HG02678 (cell line): ENCODE measurements at regions not wholly inside any gene's neighbourhood (a gene's known extent, or its start where the extent isn't known, plus 50 kb on each side); places are given as distances from the start of the nearest gene placed in this dataset.
"Not testable (repeated sequence)": the region's sequence is repeated elsewhere in the genome, so short reads cannot be mapped to it uniquely, and the experiment has no call there.

Source experiments
- ATAC-seq: cut with Tn5 transposase; IDR thresholded peaks from one replicate; pipeline ENCODE4 v1.9.1; 2021; ENCODE audit warnings: mild to moderate bottlenecking, moderate library complexity; ENCODE audit not compliant: unreplicated experiment

GRCh38 chr4:137960371-137961050 lies 281.6 kb downstream of the SLC7A11 start:
- ATAC-seq: no peak

GRCh38 chr4:137957806-137958205 lies 284.3 kb downstream of the SLC7A11 start:
- no peak for ATAC-seq

- no peak for ATAC-seq
Observed at GRCh38 chr4:137956256-137956655, 285.9 kb downstream of the SLC7A11 start.

- ATAC-seq: no peak
Observed at GRCh38 chr4:137955595-137955994, 286.6 kb downstream of the SLC7A11 start.

GRCh38 chr4:137952116-137952515 lies 290.0 kb downstream of the SLC7A11 start:
- ATAC-seq: no peak

GRCh38 chr4:137950286-137950685 lies 291.9 kb downstream of the SLC7A11 start:
- no peak for ATAC-seq

GRCh38 chr4:137949746-137950145 lies 292.4 kb downstream of the SLC7A11 start:
- no peak for ATAC-seq

GRCh38 chr4:137946453-137947174 lies 295.5 kb downstream of the SLC7A11 start:
- no peak for ATAC-seq

- ATAC-seq: not testable (repeated sequence)
Observed at GRCh38 chr4:137942815-137943214, 299.3 kb downstream of the SLC7A11 start.

- ATAC-seq: not testable (repeated sequence)
Observed at GRCh38 chr4:137942015-137942515, 300.1 kb downstream of the SLC7A11 start.

- no peak for ATAC-seq
Observed at GRCh38 chr4:137934911-137935310, 307.2 kb downstream of the SLC7A11 start.

- ATAC-seq: no peak
Observed at GRCh38 chr4:137934046-137934445, 308.1 kb downstream of the SLC7A11 start.

- ATAC-seq: no peak
Observed at GRCh38 chr4:137927972-137928371, 314.2 kb downstream of the SLC7A11 start.

- peak; percentile 45 for ATAC-seq
Observed at GRCh38 chr4:137923494-137923893, 318.7 kb downstream of the SLC7A11 start.

- ATAC-seq: no peak
Observed at GRCh38 chr4:137922721-137923120, 319.4 kb downstream of the SLC7A11 start.

GRCh38 chr4:137909529-137910309 lies 332.4 kb downstream of the SLC7A11 start:
- no peak for ATAC-seq

- ATAC-seq: no peak
Observed at GRCh38 chr4:137905930-137906329, 336.2 kb downstream of the SLC7A11 start.

GRCh38 chr4:137901114-137901513 lies 341.0 kb downstream of the SLC7A11 start:
- no peak for ATAC-seq

GRCh38 chr4:137896221-137896737 lies 345.9 kb downstream of the SLC7A11 start:
- ATAC-seq: no peak

GRCh38 chr4:137895515-137895914 lies 346.6 kb downstream of the SLC7A11 start:
- ATAC-seq: not testable (repeated sequence)

- ATAC-seq: no peak
Observed at GRCh38 chr4:137892134-137892533, 350.0 kb downstream of the SLC7A11 start.
